ENCODE measurements at regions not wholly inside any gene's neighbourhood (a gene's known extent, or its start where the extent isn't known, plus 50 kb on each side); places are given as distances from the start of the nearest gene placed in this dataset.

- no peaks in the 10 kb centered on the region for H3K36me3 ChIP-seq (ENCODE audit: control insufficient read depth, insufficient read depth, low read length)
- H3K9ac ChIP-seq (ENCODE audit: low read depth, low read length) = no peak overlapping the region
- no peaks in the 10 kb centered on the region for H3K4me1 ChIP-seq (ENCODE audit: control insufficient read depth, insufficient read depth, low read length)
- no peak overlapping the region for H3K4me3 ChIP-seq (ENCODE audit: low read depth, low read length)
- no peaks in the 10 kb centered on the region for H3K9me3 ChIP-seq (ENCODE audit: control insufficient read depth, insufficient read depth, low read length)
- H3K27me3 ChIP-seq (ENCODE audit: control insufficient read depth, insufficient read depth, low read length) = no peaks in the 10 kb centered on the region
These were observed 69.2 kb upstream of the WIPF1 start for GRCh38 chr2:174666845-174667244.

GRCh38 chr2:174666312-174666711 lies 68.7 kb upstream of the WIPF1 start:
- Histone ChIP-seq H3K27me3 (ENCODE audit: control insufficient read depth, insufficient read depth, low read length) (no peaks in the 10 kb centered on the region), H3K36me3 (ENCODE audit: control insufficient read depth, insufficient read depth, low read length) (no peaks in the 10 kb centered on the region), H3K4me3 (ENCODE audit: low read depth, low read length) (no peak overlapping the region), H3K9me3 (ENCODE audit: control insufficient read depth, insufficient read depth, low read length) (no peaks in the 10 kb centered on the region), H3K9ac (ENCODE audit: low read depth, low read length) (no peak overlapping the region), H3K4me1 (ENCODE audit: control insufficient read depth, insufficient read depth, low read length) (no peaks in the 10 kb centered on the region)

- Histone ChIP-seq H3K36me3 (ENCODE audit: control insufficient read depth, insufficient read depth, low read length) (no peaks in the 10 kb centered on the region), H3K9ac (ENCODE audit: low read depth, low read length) (no peak overlapping the region), H3K4me1 (ENCODE audit: control insufficient read depth, insufficient read depth, low read length) (no peaks in the 10 kb centered on the region), H3K9me3 (ENCODE audit: control insufficient read depth, insufficient read depth, low read length) (no peaks in the 10 kb centered on the region), H3K27me3 (ENCODE audit: control insufficient read depth, insufficient read depth, low read length) (no peaks in the 10 kb centered on the region), H3K4me3 (ENCODE audit: low read depth, low read length) (no peak overlapping the region)
These were observed 66.6 kb upstream of the WIPF1 start for GRCh38 chr2:174664084-174664759.

- no peak overlapping the region for H3K9ac ChIP-seq (ENCODE audit: low read depth, low read length)
These were observed 65.9 kb upstream of the WIPF1 start for GRCh38 chr2:174663550-174663949.

GRCh38 chr2:174662859-174663258 lies 65.3 kb upstream of the WIPF1 start:
- Histone ChIP-seq H3K9me3 (ENCODE audit: control insufficient read depth, insufficient read depth, low read length) (no peaks in the 10 kb centered on the region), H3K9ac (ENCODE audit: low read depth, low read length) (peak overlapping the region; percentile 39), H3K27me3 (ENCODE audit: control insufficient read depth, insufficient read depth, low read length) (no peaks in the 10 kb centered on the region), H3K4me3 (ENCODE audit: low read depth, low read length) (no peak overlapping the region), H3K4me1 (ENCODE audit: control insufficient read depth, insufficient read depth, low read length) (no peaks in the 10 kb centered on the region), H3K36me3 (ENCODE audit: control insufficient read depth, insufficient read depth, low read length) (no peaks in the 10 kb centered on the region)

More at GRCh38 chr2:174663550-174663949, 65.9 kb upstream of the WIPF1 start:
- no peak overlapping the region for H3K4me3 ChIP-seq (ENCODE audit: low read depth, low read length)
- no peaks in the 10 kb centered on the region for H3K4me1 ChIP-seq (ENCODE audit: control insufficient read depth, insufficient read depth, low read length)
- H3K36me3 ChIP-seq (ENCODE audit: control insufficient read depth, insufficient read depth, low read length) = no peaks in the 10 kb centered on the region
- no peaks in the 10 kb centered on the region for H3K9me3 ChIP-seq (ENCODE audit: control insufficient read depth, insufficient read depth, low read length)
- no peaks in the 10 kb centered on the region for H3K27me3 ChIP-seq (ENCODE audit: control insufficient read depth, insufficient read depth, low read length)

GRCh38 chr2:174662459-174662858 lies 64.9 kb upstream of the WIPF1 start:
- Histone ChIP-seq H3K9ac (ENCODE audit: low read depth, low read length) (no peak overlapping the region), H3K4me3 (ENCODE audit: low read depth, low read length) (no peak overlapping the region), H3K27me3 (ENCODE audit: control insufficient read depth, insufficient read depth, low read length) (no peaks in the 10 kb centered on the region), H3K9me3 (ENCODE audit: control insufficient read depth, insufficient read depth, low read length) (no peaks in the 10 kb centered on the region), H3K4me1 (ENCODE audit: control insufficient read depth, insufficient read depth, low read length) (no peaks in the 10 kb centered on the region), H3K36me3 (ENCODE audit: control insufficient read depth, insufficient read depth, low read length) (no peaks in the 10 kb centered on the region)

GRCh38 chr2:174660984-174661675 lies 63.5 kb upstream of the WIPF1 start:
- Histone ChIP-seq H3K9me3 (ENCODE audit: control insufficient read depth, insufficient read depth, low read length) (no peaks in the 10 kb centered on the region), H3K4me3 (ENCODE audit: low read depth, low read length) (no peak overlapping the region), H3K9ac (ENCODE audit: low read depth, low read length) (no peak overlapping the region), H3K27me3 (ENCODE audit: control insufficient read depth, insufficient read depth, low read length) (no peaks in the 10 kb centered on the region), H3K4me1 (ENCODE audit: control insufficient read depth, insufficient read depth, low read length) (no peaks in the 10 kb centered on the region), H3K36me3 (ENCODE audit: control insufficient read depth, insufficient read depth, low read length) (no peaks in the 10 kb centered on the region)

GRCh38 chr2:174659069-174659900 lies 61.7 kb upstream of the WIPF1 start:
- no peak overlapping the region for H3K4me3 ChIP-seq (ENCODE audit: low read depth, low read length)
- H3K27me3 ChIP-seq (ENCODE audit: control insufficient read depth, insufficient read depth, low read length) = no peaks in the 10 kb centered on the region
- H3K9me3 ChIP-seq (ENCODE audit: control insufficient read depth, insufficient read depth, low read length) = no peaks in the 10 kb centered on the region
- no peak overlapping the region for H3K9ac ChIP-seq (ENCODE audit: low read depth, low read length)
- H3K36me3 ChIP-seq (ENCODE audit: control insufficient read depth, insufficient read depth, low read length) = no peaks in the 10 kb centered on the region
- no peaks in the 10 kb centered on the region for H3K4me1 ChIP-seq (ENCODE audit: control insufficient read depth, insufficient read depth, low read length)

- no peaks in the 10 kb centered on the region for H3K4me1 ChIP-seq (ENCODE audit: control insufficient read depth, insufficient read depth, low read length)
- H3K4me3 ChIP-seq (ENCODE audit: low read depth, low read length) = no peak overlapping the region
- H3K9ac ChIP-seq (ENCODE audit: low read depth, low read length) = no peak overlapping the region
- H3K36me3 ChIP-seq (ENCODE audit: control insufficient read depth, insufficient read depth, low read length) = no peaks in the 10 kb centered on the region
- no peaks in the 10 kb centered on the region for H3K27me3 ChIP-seq (ENCODE audit: control insufficient read depth, insufficient read depth, low read length)
- H3K9me3 ChIP-seq (ENCODE audit: control insufficient read depth, insufficient read depth, low read length) = no peaks in the 10 kb centered on the region
These were observed 59.1 kb upstream of the WIPF1 start for GRCh38 chr2:174656676-174657176.

- Histone ChIP-seq H3K4me1 (ENCODE audit: control insufficient read depth, insufficient read depth, low read length) (no peaks in the 10 kb centered on the region), H3K27me3 (ENCODE audit: control insufficient read depth, insufficient read depth, low read length) (no peaks in the 10 kb centered on the region), H3K9me3 (ENCODE audit: control insufficient read depth, insufficient read depth, low read length) (no peaks in the 10 kb centered on the region), H3K4me3 (ENCODE audit: low read depth, low read length) (no peak overlapping the region), H3K36me3 (ENCODE audit: control insufficient read depth, insufficient read depth, low read length) (no peaks in the 10 kb centered on the region), H3K9ac (ENCODE audit: low read depth, low read length) (no peak overlapping the region)
These were observed 58.4 kb upstream of the WIPF1 start for GRCh38 chr2:174656035-174656434.

- no peak overlapping the region for H3K9ac ChIP-seq (ENCODE audit: low read depth, low read length)
- H3K9me3 ChIP-seq (ENCODE audit: control insufficient read depth, insufficient read depth, low read length) = no peaks in the 10 kb centered on the region
- no peaks in the 10 kb centered on the region for H3K27me3 ChIP-seq (ENCODE audit: control insufficient read depth, insufficient read depth, low read length)
- no peaks in the 10 kb centered on the region for H3K36me3 ChIP-seq (ENCODE audit: control insufficient read depth, insufficient read depth, low read length)
- H3K4me1 ChIP-seq (ENCODE audit: control insufficient read depth, insufficient read depth, low read length) = no peaks in the 10 kb centered on the region
- H3K4me3 ChIP-seq (ENCODE audit: low read depth, low read length) = no peak overlapping the region
These were observed 56.9 kb upstream of the WIPF1 start for GRCh38 chr2:174654419-174654941.
